ENCODE measurements at regions not wholly inside any gene's neighbourhood (a gene's known extent, or its start where the extent isn't known, plus 50 kb on each side); places are given as distances from the start of the nearest gene placed in this dataset.

- Histone ChIP-seq H2BK120ac (replicated peaks; ENCODE audit: low read depth, low read length) (no peak overlapping the region), H2BK5ac (ENCODE audit: low read depth, low read length) (no peak overlapping the region), H2BK15ac (ENCODE audit: low read length) (no peak overlapping the region), H2BK20ac (ENCODE audit: low read length) (no peak overlapping the region), H2AK5ac (ENCODE audit: low read depth, low read length) (no peak overlapping the region), H4K20me1 (replicated peaks in 1 of 2; ENCODE audit: control insufficient read depth in 1 of 2, insufficient read depth in 2 of 2, low read length in 2 of 2) (no peaks in the 10 kb centered on the region), H3K18ac (ENCODE audit: extremely low read depth, low read length) (no peak overlapping the region), H3K56ac (replicated peaks; ENCODE audit: insufficient read length, low read depth, low read length) (no peak overlapping the region), H3K27me3 (replicated peaks in 1 of 4; ENCODE audit: control insufficient read depth in 3 of 4, extremely low read depth in 1 of 4, insufficient read depth in 3 of 4, low read length in 3 of 4) (no peaks in the 10 kb centered on the region), H4K8ac (ENCODE audit: extremely low read depth, insufficient read depth, low read length) (no peak overlapping the region), H3K23me2 (ENCODE audit: low read depth, low read length) (no peaks in the 10 kb centered on the region), H3K36me3 (ENCODE audit: control insufficient read depth in 2 of 4, insufficient read depth in 4 of 4, low read length in 3 of 4) (no peaks in the 10 kb centered on the region), H3K14ac (ENCODE audit: insufficient read length) (no peak overlapping the region), H3K4me1 (replicated peaks in 1 of 4; ENCODE audit: control insufficient read depth in 3 of 4, insufficient read depth in 4 of 4, low read length in 3 of 4) (peaks cover 0 to 5% (median 3%) of the 10 kb centered on the region in 4 experiments; a peak in 4 of 7 replicates), H3K4me2 (ENCODE audit: insufficient read depth in 1 of 2, low read depth in 2 of 2, low read length in 2 of 2) (no peak overlapping the region), H2AFZ (ENCODE audit: low read length) (no peak overlapping the region), H3K4me3 (ENCODE audit: extremely low read depth in 1 of 4, insufficient read depth in 2 of 4, low read depth in 3 of 4, low read length in 4 of 4) (no peak overlapping the region), H3K79me2 (ENCODE audit: control insufficient read depth in 1 of 2, insufficient read depth in 2 of 2, low read length in 2 of 2) (no peaks in the 10 kb centered on the region), H3K23ac (ENCODE audit: insufficient read length) (no peak overlapping the region), H2BK12ac (ENCODE audit: low read depth, low read length) (no peak overlapping the region), H3K27ac (ENCODE audit: low read depth, low read length) (no peak overlapping the region), H3K4ac (replicated peaks; ENCODE audit: insufficient read length, low read depth, low read length) (no peak overlapping the region), H3K9me3 (ENCODE audit: insufficient read depth in 2 of 2, low read depth in 1 of 2, low read length in 1 of 2) (no peaks in the 10 kb centered on the region), H4K91ac (replicated peaks; ENCODE audit: insufficient read length, low read length) (no peak overlapping the region), H3K79me1 (ENCODE audit: low read depth, low read length) (no peaks in the 10 kb centered on the region; the same call in 1 of the 2 replicates), H4K5ac (ENCODE audit: insufficient read length, low read depth, low read length) (no peak overlapping the region), H3K9ac (replicated peaks in 1 of 4; ENCODE audit: extremely low read depth in 1 of 4, low read depth in 3 of 4, low read length in 3 of 4) (no peak overlapping the region)
- POLR2A ChIA-PET (ENCODE audit: partially characterized antibody) = no interaction called here
- CTCF ChIA-PET (ENCODE audit: partially characterized antibody) = interaction anchor here (1.6 kb wide), 1 partner anchor 13 kb away, joined by 3 read pairs; no protein-coding TSS in a partner anchor
- TF ChIP-seq TAF7 (optimal IDR thresholded peaks at IDR 0.05; ENCODE audit: borderline replicate concordance, low read depth, low read length) = no peak
- no peak for TF ChIP-seq POLR2A (IDR thresholded peaks at IDR 0.05; ENCODE audit: control extremely low read depth in 1 of 2, low read depth in 2 of 2, low read length in 2 of 2)
- no peak for DNase-seq (ENCODE audit: low read depth in 1 of 2, low spot score in 2 of 2)
- no peak for FAIRE-seq
- 83% methylated on average over 3 of the region's 3 CpGs; no CpG with 5 or more reads in 1 of the 2 experiments for WGBS, 2 experiments (ENCODE audit: extremely low coverage in 1 of 2, insufficient coverage in 1 of 2, insufficient read length in 1 of 2, insufficient replicate concordance in 2 of 2, low coverage in 1 of 2, low lambda C conversion rate in 2 of 2, missing lambda C conversion rate in 1 of 2)
These were observed 323.0 kb downstream of the TSN start for GRCh38 chr2:122078451-122078850.
